ENCODE measurements at regions not wholly inside any gene's neighbourhood (a gene's known extent, or its start where the extent isn't known, plus 50 kb on each side); places are given as distances from the start of the nearest gene placed in this dataset.

- TF ChIP-seq CTCF (conservative IDR thresholded peaks at IDR 0.05 in 1 of 2, IDR thresholded peaks at IDR 0.05 in 1 of 2; ENCODE audit: extremely low read depth in 1 of 2, insufficient read depth in 1 of 2, low read depth in 1 of 2, low read length in 2 of 2): peak in 1 of 2 donors; percentile 23
- no peak for TF ChIP-seq EZH2 (IDR thresholded peaks at IDR 0.05; ENCODE audit: borderline replicate concordance, low read length)
Measured at GRCh38 chrX:95325185-95325584, 1359.5 kb upstream of the DIAPH2 start.
